GM20000 (cell line): ENCODE measurements at regions not wholly inside any gene's neighbourhood (a gene's known extent, or its start where the extent isn't known, plus 50 kb on each side); places are given as distances from the start of the nearest gene placed in this dataset.

Experiments used
- DNase-seq: peaks from one replicate; pipeline ENCODE4 v3.0.0; 2012; ENCODE audit warnings: low spot score
- TF ChIP-seq, protein P1 (sequence below): IDR thresholded peaks from 2 replicates; pipeline ENCODE4 v1.5.1; 2012; ENCODE audit warnings: mild to moderate bottlenecking, control low read depth; ENCODE audit errors: extremely low read depth, missing control alignments

DNA sequence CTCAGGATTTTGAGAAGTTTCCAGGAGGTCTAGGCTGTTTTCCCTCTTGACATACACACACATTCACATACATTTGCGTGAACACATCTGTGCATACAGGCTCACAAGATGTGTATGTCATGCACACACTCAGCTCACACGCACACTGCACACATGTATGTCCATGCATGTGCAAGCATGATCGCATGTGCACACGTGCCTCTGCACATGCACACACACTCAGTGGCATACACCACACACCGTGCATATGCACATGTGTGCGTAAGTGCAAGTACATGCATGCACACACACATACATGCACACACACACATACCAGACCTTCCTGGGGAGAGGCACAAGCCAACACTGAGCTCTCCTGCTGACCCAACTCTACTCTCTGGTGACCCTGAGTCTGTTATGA, 171.4 kb downstream of the RBFOX3 start:
- TF ChIP-seq, protein P1, sequence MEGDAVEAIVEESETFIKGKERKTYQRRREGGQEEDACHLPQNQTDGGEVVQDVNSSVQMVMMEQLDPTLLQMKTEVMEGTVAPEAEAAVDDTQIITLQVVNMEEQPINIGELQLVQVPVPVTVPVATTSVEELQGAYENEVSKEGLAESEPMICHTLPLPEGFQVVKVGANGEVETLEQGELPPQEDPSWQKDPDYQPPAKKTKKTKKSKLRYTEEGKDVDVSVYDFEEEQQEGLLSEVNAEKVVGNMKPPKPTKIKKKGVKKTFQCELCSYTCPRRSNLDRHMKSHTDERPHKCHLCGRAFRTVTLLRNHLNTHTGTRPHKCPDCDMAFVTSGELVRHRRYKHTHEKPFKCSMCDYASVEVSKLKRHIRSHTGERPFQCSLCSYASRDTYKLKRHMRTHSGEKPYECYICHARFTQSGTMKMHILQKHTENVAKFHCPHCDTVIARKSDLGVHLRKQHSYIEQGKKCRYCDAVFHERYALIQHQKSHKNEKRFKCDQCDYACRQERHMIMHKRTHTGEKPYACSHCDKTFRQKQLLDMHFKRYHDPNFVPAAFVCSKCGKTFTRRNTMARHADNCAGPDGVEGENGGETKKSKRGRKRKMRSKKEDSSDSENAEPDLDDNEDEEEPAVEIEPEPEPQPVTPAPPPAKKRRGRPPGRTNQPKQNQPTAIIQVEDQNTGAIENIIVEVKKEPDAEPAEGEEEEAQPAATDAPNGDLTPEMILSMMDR: no peak
- DNase-seq: no peak

- TF ChIP-seq, protein P1: no peak
- DNase-seq: no peak
Observed at GRCh38 chr17:79438546-79439334, 172.1 kb downstream of the RBFOX3 start.

GRCh38 chr17:79438058-79438457, 172.8 kb downstream of the RBFOX3 start:
- DNase-seq: no peak
- TF ChIP-seq, protein P1: no peak

GRCh38 chr17:79437081-79437480, 173.8 kb downstream of the RBFOX3 start:
- TF ChIP-seq, protein P1: no peak
- no peak for DNase-seq

GRCh38 chr17:79435962-79436361, 174.9 kb downstream of the RBFOX3 start:
- TF ChIP-seq, protein P1: no peak
- no peak for DNase-seq

DNA sequence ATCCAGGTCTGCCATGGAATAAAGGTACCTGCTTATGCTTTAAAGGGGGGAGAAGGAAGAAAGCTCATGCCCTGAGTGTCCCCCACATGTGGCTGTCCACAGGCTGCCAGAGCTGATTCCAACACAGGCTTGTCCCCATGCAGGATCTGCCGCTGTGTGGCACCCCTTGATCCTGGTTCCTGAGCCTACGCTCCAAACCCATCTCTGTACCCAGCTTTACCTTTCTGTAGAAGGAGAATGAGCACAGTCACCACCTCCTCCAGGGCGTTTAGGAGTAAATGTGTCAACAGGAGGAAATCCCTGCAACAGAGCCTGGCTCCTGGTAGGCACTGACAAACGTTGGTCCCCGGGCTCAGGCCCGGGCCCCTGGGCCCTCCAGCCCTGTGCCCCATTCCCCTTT, 175.6 kb downstream of the RBFOX3 start:
- no peak for DNase-seq
- TF ChIP-seq, protein P1: no peak

DNA sequence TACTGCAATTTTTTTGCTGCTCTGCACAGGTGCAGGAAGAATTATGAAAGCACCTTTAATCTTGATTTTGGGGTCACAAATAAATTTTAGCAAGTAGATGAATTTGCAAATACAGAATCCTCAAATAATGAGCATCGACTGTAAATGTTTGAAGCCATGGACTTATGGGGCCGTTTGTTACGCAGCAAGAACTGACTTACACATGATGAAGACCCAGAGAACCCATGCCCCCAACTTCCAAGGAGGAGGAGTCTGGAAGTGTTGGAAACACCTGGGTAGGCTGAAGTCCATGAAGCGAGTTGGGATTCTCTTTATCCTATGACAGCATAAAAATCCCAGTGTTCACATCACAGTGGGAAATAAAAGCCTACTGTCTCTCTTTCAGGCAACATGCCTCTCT, 176.6 kb downstream of the RBFOX3 start:
- no peak for DNase-seq
- TF ChIP-seq, protein P1: no peak
